ENCODE measurements at regions not wholly inside any gene's neighbourhood (a gene's known extent, or its start where the extent isn't known, plus 50 kb on each side); places are given as distances from the start of the nearest gene placed in this dataset.

- no peak for TF ChIP-seq CTCF (IDR thresholded peaks at IDR 0.05; ENCODE audit: insufficient read depth, low read depth, low read length, missing control alignments)
Measured at GRCh38 chr12:13559318-13559978, 362.9 kb downstream of the EMP1 start.

GRCh38 chr12:13552830-13553229 lies 356.3 kb downstream of the EMP1 start:
- no peak overlapping the region for H3K4me3 ChIP-seq (ENCODE audit: low read depth, low read length)
- DNase-seq (ENCODE audit: low read depth) = no peak
- no peak for TF ChIP-seq CTCF (IDR thresholded peaks at IDR 0.05; ENCODE audit: insufficient read depth, low read depth, low read length, missing control alignments)

More at GRCh38 chr12:13559318-13559978, 362.9 kb downstream of the EMP1 start:
- no peak overlapping the region for H3K4me3 ChIP-seq (ENCODE audit: low read depth, low read length)
- no peak for DNase-seq (ENCODE audit: low read depth)

GRCh38 chr12:13547283-13547682 lies 350.8 kb downstream of the EMP1 start:
- TF ChIP-seq CTCF (IDR thresholded peaks at IDR 0.05; ENCODE audit: insufficient read depth, low read depth, low read length, missing control alignments) = no peak
- H3K4me3 ChIP-seq (ENCODE audit: low read depth, low read length) = no peak overlapping the region
- DNase-seq (ENCODE audit: low read depth) = no peak

GRCh38 chr12:13546231-13546630 lies 349.7 kb downstream of the EMP1 start:
- no peak for DNase-seq (ENCODE audit: low read depth)
- H3K4me3 ChIP-seq (ENCODE audit: low read depth, low read length) = no peak overlapping the region
- no peak for TF ChIP-seq CTCF (IDR thresholded peaks at IDR 0.05; ENCODE audit: insufficient read depth, low read depth, low read length, missing control alignments)

- no peak overlapping the region for H3K4me3 ChIP-seq (ENCODE audit: low read depth, low read length)
- no peak for TF ChIP-seq CTCF (IDR thresholded peaks at IDR 0.05; ENCODE audit: insufficient read depth, low read depth, low read length, missing control alignments)
- DNase-seq (ENCODE audit: low read depth) = no peak
Measured at GRCh38 chr12:13539051-13539450, 342.5 kb downstream of the EMP1 start.

GRCh38 chr12:13538136-13538535 lies 341.6 kb downstream of the EMP1 start:
- H3K4me3 ChIP-seq (ENCODE audit: low read depth, low read length) = no peak overlapping the region
- no peak for TF ChIP-seq CTCF (IDR thresholded peaks at IDR 0.05; ENCODE audit: insufficient read depth, low read depth, low read length, missing control alignments)
- no peak for DNase-seq (ENCODE audit: low read depth)

- TF ChIP-seq CTCF (IDR thresholded peaks at IDR 0.05; ENCODE audit: insufficient read depth, low read depth, low read length, missing control alignments) = no peak
- no peak overlapping the region for H3K4me3 ChIP-seq (ENCODE audit: low read depth, low read length)
- peak; percentile 54 for DNase-seq (ENCODE audit: low read depth)
Measured at GRCh38 chr12:13537623-13538022, 341.1 kb downstream of the EMP1 start.
